Breast epithelium (tissue), 3 donors: ENCODE measurements at regions not wholly inside any gene's neighbourhood (a gene's known extent, or its start where the extent isn't known, plus 50 kb on each side); places are given as distances from the start of the nearest gene placed in this dataset.

Experiments
- CTCF ChIP-seq, 3 donors: fragments of 450-650 bp; IDR thresholded peaks; one replicate each; pipeline ENCODE4 v1.5.1; 2016 to 2017; ENCODE audit warnings: antibody characterized with exemption in 3 of 3, mild to moderate bottlenecking in 3 of 3, moderate library complexity in 3 of 3
- POLR2A ChIP-seq: fragments of 450-650 bp; IDR thresholded peaks from one replicate; pipeline ENCODE4 v1.6.1; 2016; ENCODE audit warnings: antibody characterized with exemption, mild to moderate bottlenecking, moderate library complexity
- POLR2AphosphoS5 ChIP-seq, 3 donors: sonication (generic); formaldehyde crosslinking; IDR thresholded peaks; one replicate each; pipeline ENCODE4 v1.6.1; 2017; ENCODE audit warnings: antibody characterized with exemption in 3 of 3

DNA sequence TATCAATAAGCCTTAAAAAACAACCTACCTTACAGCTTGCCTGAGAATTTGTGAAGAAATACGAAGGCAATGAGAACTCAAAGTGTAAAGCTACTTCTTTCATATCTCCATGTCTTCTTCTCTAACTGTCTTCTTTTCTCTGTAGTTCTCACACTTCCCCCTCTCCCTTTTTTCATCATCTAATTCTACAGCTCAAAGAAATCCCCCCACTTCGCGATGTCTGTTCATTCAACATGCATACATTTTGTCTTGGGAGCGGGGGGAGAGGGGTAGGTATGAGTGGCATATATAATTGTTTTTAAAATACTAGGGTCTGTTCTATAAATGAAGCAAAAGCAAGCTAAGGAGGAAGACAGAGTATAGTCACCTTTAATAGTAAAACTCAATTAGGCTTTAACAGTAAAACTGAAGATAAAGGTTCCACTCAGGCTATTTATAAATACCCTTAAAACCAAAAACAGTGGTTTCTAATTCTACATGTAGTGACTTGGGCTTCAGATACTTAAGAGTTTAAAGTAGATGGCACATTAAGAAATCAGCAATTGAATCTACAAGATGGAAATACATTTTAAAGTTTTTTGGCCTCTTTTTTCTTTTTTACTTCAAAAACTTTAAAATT, 106.9 kb downstream of the KLF12 start:
- TF ChIP-seq CTCF (IDR thresholded peaks at IDR 0.05) (no peak), POLR2AphosphoS5 (IDR thresholded peaks at IDR 0.05) (no peak), POLR2A (no peak)
